ENCODE measurements at regions not wholly inside any gene's neighbourhood (a gene's known extent, or its start where the extent isn't known, plus 50 kb on each side); places are given as distances from the start of the nearest gene placed in this dataset.

GRCh38 chr18:78658531-78658930 is 321.1 kb upstream of the SALL3 start:
- Histone ChIP-seq H4K20me1 (ENCODE audit: insufficient read depth, low read length) (no peaks in the 10 kb centered on the region), H3K27ac (ENCODE audit: low read depth in 1 of 2, low read length in 2 of 2) (no peak overlapping the region), H3K36me3 (replicated peaks in 1 of 2; ENCODE audit: control insufficient read depth in 1 of 2, insufficient read depth in 2 of 2, low read length in 2 of 2) (no peaks in the 10 kb centered on the region), H2AFZ (ENCODE audit: insufficient read depth, low read depth, low read length, poor library complexity, severe bottlenecking) (no peak overlapping the region), H3K9me3 (replicated peaks in 1 of 2; ENCODE audit: control insufficient read depth in 1 of 2, insufficient read depth in 1 of 2, low read length in 2 of 2) (peaks cover 22 to 30% of the 10 kb centered on the region in 2 donors), H3K79me2 (ENCODE audit: insufficient read depth, low read length) (no peaks in the 10 kb centered on the region), H3K9ac (ENCODE audit: insufficient read depth, low read length, poor library complexity, severe bottlenecking) (no peak overlapping the region), H3K4me1 (ENCODE audit: control insufficient read depth in 1 of 2, insufficient read depth in 2 of 2, low read length in 2 of 2) (no peaks in the 10 kb centered on the region), H3K4me2 (replicated peaks; ENCODE audit: extremely low read depth, low read length, poor library complexity, severe bottlenecking) (no peak overlapping the region), H3K4me3 (replicated peaks in 1 of 3; ENCODE audit: low read depth in 2 of 3, low read length in 3 of 3) (no peak overlapping the region), H3K27me3 (ENCODE audit: control insufficient read depth in 2 of 2, insufficient read depth in 2 of 2, low read length in 2 of 2) (no peaks in the 10 kb centered on the region)
- H3K9me3 Mint-ChIP-seq: peaks cover 8 to 31% (median 19%) of the 10 kb centered on the region in 7 donors
- H3K4me1 Mint-ChIP-seq: no peaks in the 10 kb centered on the region
- H3K27me3 Mint-ChIP-seq (ENCODE audit: low read depth in 3 of 3): peaks cover 5% of the 10 kb centered on the region in 3 donors
- WGBS (ENCODE audit: insufficient coverage): 72% methylated on average over 2 of the region's 8 CpGs
- TF ChIP-seq CTCF (IDR thresholded peaks at IDR 0.05): no peak
- no peak overlapping the region for H3K27ac Mint-ChIP-seq
- no peak overlapping the region for H3K4me3 Mint-ChIP-seq
- DNase-seq: no peak
- intact Hi-C loops (cut with micrococcal nuclease): loop anchor here in 1 of 2 donors (10.0 kb wide), 1 partner anchor 586 kb away; no protein-coding TSS in a partner anchor
- no peaks in the 10 kb centered on the region for H3K36me3 Mint-ChIP-seq

- Histone ChIP-seq H3K27me3 (ENCODE audit: control insufficient read depth in 2 of 2, insufficient read depth in 2 of 2, low read length in 2 of 2) (no peaks in the 10 kb centered on the region), H3K36me3 (replicated peaks in 1 of 2; ENCODE audit: control insufficient read depth in 1 of 2, insufficient read depth in 2 of 2, low read length in 2 of 2) (no peaks in the 10 kb centered on the region), H3K9me3 (replicated peaks in 1 of 2; ENCODE audit: control insufficient read depth in 1 of 2, insufficient read depth in 1 of 2, low read length in 2 of 2) (peaks cover 18 to 25% of the 10 kb centered on the region in 2 donors), H3K79me2 (ENCODE audit: insufficient read depth, low read length) (no peaks in the 10 kb centered on the region), H3K9ac (ENCODE audit: insufficient read depth, low read length, poor library complexity, severe bottlenecking) (no peak overlapping the region), H3K4me3 (replicated peaks in 1 of 3; ENCODE audit: low read depth in 2 of 3, low read length in 3 of 3) (no peak overlapping the region), H3K27ac (ENCODE audit: low read depth in 1 of 2, low read length in 2 of 2) (no peak overlapping the region), H3K4me2 (replicated peaks; ENCODE audit: extremely low read depth, low read length, poor library complexity, severe bottlenecking) (no peak overlapping the region), H2AFZ (ENCODE audit: insufficient read depth, low read depth, low read length, poor library complexity, severe bottlenecking) (no peak overlapping the region), H4K20me1 (ENCODE audit: insufficient read depth, low read length) (no peaks in the 10 kb centered on the region), H3K4me1 (ENCODE audit: control insufficient read depth in 1 of 2, insufficient read depth in 2 of 2, low read length in 2 of 2) (no peaks in the 10 kb centered on the region)
- WGBS (ENCODE audit: insufficient coverage): 91% methylated on average over 14 of the region's 14 CpGs
- TF ChIP-seq CTCF (IDR thresholded peaks at IDR 0.05): no peak
- DNase-seq: no peak
- no peak overlapping the region for H3K4me3 Mint-ChIP-seq
- H3K27ac Mint-ChIP-seq: no peak overlapping the region
- no peaks in the 10 kb centered on the region for H3K36me3 Mint-ChIP-seq
- intact Hi-C loops (cut with micrococcal nuclease): loop anchor here in 1 of 2 donors (10.0 kb wide), 1 partner anchor 586 kb away; no protein-coding TSS in a partner anchor
- H3K4me1 Mint-ChIP-seq: no peaks in the 10 kb centered on the region
- peaks cover 8 to 26% (median 14%) of the 10 kb centered on the region in 7 donors for H3K9me3 Mint-ChIP-seq
- H3K27me3 Mint-ChIP-seq (ENCODE audit: low read depth in 3 of 3): peaks cover 5% of the 10 kb centered on the region in 3 donors
These were observed 320.6 kb upstream of the SALL3 start for GRCh38 chr18:78659057-78659456.
